ENCODE measurements at regions not wholly inside any gene's neighbourhood (a gene's known extent, or its start where the extent isn't known, plus 50 kb on each side); places are given as distances from the start of the nearest gene placed in this dataset.

- DNase-seq, result peak; percentile 13 to 88 (median 78)
- no peaks in the 10 kb centered on the region for H3K27me3 ChIP-seq (ENCODE audit: control insufficient read depth in 3 of 3, insufficient read depth in 3 of 3, low read length in 2 of 3)
- peaks cover 0 to 5% (median 0%) of the 10 kb centered on the region in 5 donors for H3K4me1 ChIP-seq (ENCODE audit: control insufficient read depth in 5 of 5, insufficient read depth in 5 of 5, low read length in 5 of 5)
- no peak for ATAC-seq (ENCODE audit: insufficient read depth, low FRiP score)
- H3K27ac ChIP-seq (ENCODE audit: low read depth in 1 of 2, low read length in 1 of 2), result no peak overlapping the region
- H3K9me3 ChIP-seq (ENCODE audit: control insufficient read depth in 4 of 4, insufficient read depth in 3 of 4, low read length in 3 of 4), result no peaks in the 10 kb centered on the region
- WGBS, 2 donors, result 8 to 36% methylated on average over 1 of the region's 1 CpG
- TF ChIP-seq, protein P1, sequence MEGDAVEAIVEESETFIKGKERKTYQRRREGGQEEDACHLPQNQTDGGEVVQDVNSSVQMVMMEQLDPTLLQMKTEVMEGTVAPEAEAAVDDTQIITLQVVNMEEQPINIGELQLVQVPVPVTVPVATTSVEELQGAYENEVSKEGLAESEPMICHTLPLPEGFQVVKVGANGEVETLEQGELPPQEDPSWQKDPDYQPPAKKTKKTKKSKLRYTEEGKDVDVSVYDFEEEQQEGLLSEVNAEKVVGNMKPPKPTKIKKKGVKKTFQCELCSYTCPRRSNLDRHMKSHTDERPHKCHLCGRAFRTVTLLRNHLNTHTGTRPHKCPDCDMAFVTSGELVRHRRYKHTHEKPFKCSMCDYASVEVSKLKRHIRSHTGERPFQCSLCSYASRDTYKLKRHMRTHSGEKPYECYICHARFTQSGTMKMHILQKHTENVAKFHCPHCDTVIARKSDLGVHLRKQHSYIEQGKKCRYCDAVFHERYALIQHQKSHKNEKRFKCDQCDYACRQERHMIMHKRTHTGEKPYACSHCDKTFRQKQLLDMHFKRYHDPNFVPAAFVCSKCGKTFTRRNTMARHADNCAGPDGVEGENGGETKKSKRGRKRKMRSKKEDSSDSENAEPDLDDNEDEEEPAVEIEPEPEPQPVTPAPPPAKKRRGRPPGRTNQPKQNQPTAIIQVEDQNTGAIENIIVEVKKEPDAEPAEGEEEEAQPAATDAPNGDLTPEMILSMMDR (IDR thresholded peaks at IDR 0.05; ENCODE audit: control extremely low read depth, extremely low read depth), result no peak
- H3K9ac ChIP-seq (ENCODE audit: insufficient read depth in 1 of 2, low read length in 2 of 2), result no peak overlapping the region
- no peak overlapping the region for H3K4me3 ChIP-seq
- no peaks in the 10 kb centered on the region for H3K36me3 ChIP-seq (ENCODE audit: control insufficient read depth in 4 of 4, insufficient read depth in 4 of 4, low read length in 4 of 4)
Measured at GRCh38 chr2:123738643-123739042, 286.4 kb upstream of the CNTNAP5 start.

DNA sequence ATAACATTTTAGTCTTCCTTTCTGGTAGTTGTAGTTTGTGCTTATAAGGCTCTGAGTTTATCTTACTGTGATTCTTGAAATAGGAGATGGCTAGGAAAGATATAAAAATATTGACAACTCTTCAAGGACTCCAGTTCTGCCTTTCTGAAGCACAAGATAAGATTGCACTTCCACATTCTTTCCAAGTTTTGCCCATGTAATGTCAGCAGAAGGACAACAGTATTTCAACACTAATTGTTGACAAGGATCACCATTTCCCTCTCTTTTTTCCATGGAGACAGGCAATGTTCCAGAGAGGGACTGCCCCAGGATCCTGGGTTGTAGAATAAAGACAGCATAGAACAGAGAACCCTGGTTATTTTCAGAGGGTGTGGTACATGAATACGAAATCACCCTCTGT lies 279.1 kb upstream of the CNTNAP5 start:
- no peaks in the 10 kb centered on the region for H3K27me3 ChIP-seq (ENCODE audit: control insufficient read depth in 3 of 3, insufficient read depth in 3 of 3, low read length in 2 of 3)

GRCh38 chr2:123747326-123747725 lies 277.8 kb upstream of the CNTNAP5 start:
- 40 to 68% methylated on average over 2 of the region's 2 CpGs for WGBS, 2 donors
- no peak for ATAC-seq (ENCODE audit: insufficient read depth, low FRiP score)
- TF ChIP-seq, protein P1 (IDR thresholded peaks at IDR 0.05; ENCODE audit: control extremely low read depth, extremely low read depth), result no peak
- H3K27ac ChIP-seq (ENCODE audit: low read depth in 1 of 2, low read length in 1 of 2), result no peak overlapping the region
- H3K4me3 ChIP-seq, result no peak overlapping the region
- no peaks in the 10 kb centered on the region for H3K27me3 ChIP-seq (ENCODE audit: control insufficient read depth in 3 of 3, insufficient read depth in 3 of 3, low read length in 2 of 3)
- no peak for DNase-seq
- H3K9me3 ChIP-seq (ENCODE audit: control insufficient read depth in 4 of 4, insufficient read depth in 3 of 4, low read length in 3 of 4), result no peaks in the 10 kb centered on the region
- no peaks in the 10 kb centered on the region for H3K36me3 ChIP-seq (ENCODE audit: control insufficient read depth in 4 of 4, insufficient read depth in 4 of 4, low read length in 4 of 4)
- no peak overlapping the region for H3K9ac ChIP-seq (ENCODE audit: insufficient read depth in 1 of 2, low read length in 2 of 2)
- no peaks in the 10 kb centered on the region for H3K4me1 ChIP-seq (ENCODE audit: control insufficient read depth in 5 of 5, insufficient read depth in 5 of 5, low read length in 5 of 5)

More for the DNA sequence above, 279.1 kb upstream of the CNTNAP5 start:
- DNase-seq (peak in 2 of 3 donors; percentile 9 to 32), ATAC-seq (ENCODE audit: insufficient read depth, low FRiP score) (no peak)
- no peak overlapping the region for H3K9ac ChIP-seq (ENCODE audit: insufficient read depth in 1 of 2, low read length in 2 of 2)
- WGBS, 2 donors, result 66 to 67% methylated on average over 1 of the region's 1 CpG
- no peak overlapping the region for H3K4me3 ChIP-seq
- H3K27ac ChIP-seq (ENCODE audit: low read depth in 1 of 2, low read length in 1 of 2), result no peak overlapping the region
- H3K4me1 ChIP-seq (ENCODE audit: control insufficient read depth in 5 of 5, insufficient read depth in 5 of 5, low read length in 5 of 5), result no peaks in the 10 kb centered on the region
- H3K9me3 ChIP-seq (ENCODE audit: control insufficient read depth in 4 of 4, insufficient read depth in 3 of 4, low read length in 3 of 4), result no peaks in the 10 kb centered on the region
- no peaks in the 10 kb centered on the region for H3K36me3 ChIP-seq (ENCODE audit: control insufficient read depth in 4 of 4, insufficient read depth in 4 of 4, low read length in 4 of 4)
- TF ChIP-seq, protein P1 (IDR thresholded peaks at IDR 0.05; ENCODE audit: control extremely low read depth, extremely low read depth), result no peak

- Histone ChIP-seq H3K4me3 (no peak overlapping the region), H3K36me3 (ENCODE audit: control insufficient read depth in 4 of 4, insufficient read depth in 4 of 4, low read length in 4 of 4) (no peaks in the 10 kb centered on the region), H3K9me3 (ENCODE audit: control insufficient read depth in 4 of 4, insufficient read depth in 3 of 4, low read length in 3 of 4) (peaks cover 0 to 5% (median 0%) of the 10 kb centered on the region in 4 donors), H3K9ac (ENCODE audit: insufficient read depth in 1 of 2, low read length in 2 of 2) (no peak overlapping the region), H3K27ac (ENCODE audit: low read depth in 1 of 2, low read length in 1 of 2) (no peak overlapping the region), H3K27me3 (ENCODE audit: control insufficient read depth in 3 of 3, insufficient read depth in 3 of 3, low read length in 2 of 3) (no peaks in the 10 kb centered on the region), H3K4me1 (ENCODE audit: control insufficient read depth in 5 of 5, insufficient read depth in 5 of 5, low read length in 5 of 5) (no peaks in the 10 kb centered on the region)
- 87 to 92% methylated on average over 6 of the region's 6 CpGs for WGBS, 2 donors
- DNase-seq (no peak), ATAC-seq (ENCODE audit: insufficient read depth, low FRiP score) (no peak)
- TF ChIP-seq, protein P1 (IDR thresholded peaks at IDR 0.05; ENCODE audit: control extremely low read depth, extremely low read depth), result no peak
Measured at GRCh38 chr2:123762221-123762620, 262.9 kb upstream of the CNTNAP5 start.
